NCI-H345 (cell line): ENCODE measurements at regions not wholly inside any gene's neighbourhood (a gene's known extent, or its start where the extent isn't known, plus 50 kb on each side); places are given as distances from the start of the nearest gene placed in this dataset.

Experiments
- DNase-seq: peaks from one replicate; lab custom pipeline; 2025; lab: John Stamatoyannopoulos, UW

DNA sequence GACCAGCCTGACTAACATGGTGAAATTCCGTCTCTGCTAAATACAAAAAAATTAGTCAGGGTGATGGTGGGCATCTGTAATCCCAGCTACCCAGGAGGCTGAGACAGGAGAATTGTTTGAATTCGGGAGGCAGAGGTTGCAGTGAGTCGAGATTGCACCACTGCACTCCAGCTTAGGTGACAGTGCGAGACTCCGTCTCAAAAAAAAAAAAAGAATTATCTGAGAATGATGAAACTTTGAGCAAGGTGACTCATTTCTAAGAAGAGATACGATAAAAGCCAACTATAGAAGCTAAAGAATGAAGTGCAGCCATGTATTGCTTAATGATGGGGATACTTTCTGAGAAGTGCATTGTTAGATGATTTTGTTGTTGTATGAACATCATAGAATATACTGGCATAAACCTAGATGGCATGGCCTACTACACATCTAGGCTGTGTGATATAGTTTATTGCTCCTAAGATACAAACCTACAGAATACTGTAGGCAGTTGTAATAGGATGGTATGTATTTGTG is 64.7 kb downstream of the SNRPE start:
- DNase-seq = no peak

DNA sequence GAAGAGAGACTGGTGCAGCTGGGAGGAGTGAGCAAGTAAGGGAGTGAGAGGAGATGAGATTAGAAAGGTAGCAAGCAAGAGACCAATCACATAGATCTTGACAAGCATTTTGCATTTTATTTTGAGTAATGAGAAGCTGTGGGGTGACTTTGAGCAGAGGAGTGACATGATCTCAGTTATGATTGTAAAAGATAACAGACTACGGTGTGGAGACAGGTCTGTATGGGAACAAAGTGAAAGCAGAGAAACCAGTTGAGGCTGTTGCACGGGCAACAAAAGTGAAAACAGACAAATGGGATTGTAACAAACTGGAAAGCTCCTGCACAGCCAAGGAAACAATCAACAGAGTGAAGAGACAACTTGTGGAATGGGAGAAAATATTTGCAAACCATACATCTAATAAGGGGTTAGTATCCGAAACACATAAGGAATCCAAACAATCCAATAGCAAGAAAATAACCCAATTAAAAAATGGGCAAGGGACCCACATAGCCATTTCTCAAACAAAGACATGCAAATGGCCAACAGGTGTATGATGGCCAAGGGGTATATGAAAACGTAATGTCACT is 68.4 kb downstream of the SNRPE start:
- DNase-seq = no peak

DNA sequence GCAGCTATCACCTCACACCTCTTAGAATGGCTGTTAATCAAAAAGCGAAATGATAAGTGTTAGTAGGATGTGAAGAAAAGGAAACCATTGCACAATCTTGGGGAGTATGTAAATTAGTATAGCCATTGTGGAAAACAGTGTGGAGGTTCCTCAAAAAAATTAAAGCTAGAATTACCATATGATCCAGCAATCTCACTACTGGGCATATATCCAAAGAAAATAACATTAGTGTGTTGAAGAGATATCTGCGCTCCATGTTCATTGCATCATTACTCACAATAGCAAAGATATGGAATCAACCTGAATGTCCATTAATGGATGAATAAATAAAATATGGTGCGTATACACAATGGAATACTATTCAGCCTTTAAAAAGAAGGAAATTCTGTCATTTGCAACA is 68.9 kb downstream of the SNRPE start:
- DNase-seq = no peak

DNA sequence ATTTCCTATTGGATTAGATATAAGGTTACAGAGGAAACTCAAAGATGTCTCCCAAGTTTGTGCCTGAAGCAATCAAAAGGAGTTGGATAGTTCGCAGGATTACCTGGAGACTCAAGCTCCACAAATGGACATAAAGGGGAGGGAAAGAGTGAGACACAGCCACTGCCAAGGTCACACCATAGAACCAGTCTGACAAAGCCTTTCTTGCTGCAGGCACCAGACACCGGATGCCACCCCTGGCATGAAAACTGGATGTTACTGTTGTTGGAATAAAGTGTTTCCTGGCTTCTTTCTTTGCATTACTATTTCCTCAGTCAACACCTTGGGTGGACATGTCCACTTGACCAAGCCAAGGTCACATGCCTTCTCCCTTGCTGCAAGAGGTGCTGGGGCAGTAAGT is 70.6 kb downstream of the SNRPE start:
- DNase-seq = no peak

DNA sequence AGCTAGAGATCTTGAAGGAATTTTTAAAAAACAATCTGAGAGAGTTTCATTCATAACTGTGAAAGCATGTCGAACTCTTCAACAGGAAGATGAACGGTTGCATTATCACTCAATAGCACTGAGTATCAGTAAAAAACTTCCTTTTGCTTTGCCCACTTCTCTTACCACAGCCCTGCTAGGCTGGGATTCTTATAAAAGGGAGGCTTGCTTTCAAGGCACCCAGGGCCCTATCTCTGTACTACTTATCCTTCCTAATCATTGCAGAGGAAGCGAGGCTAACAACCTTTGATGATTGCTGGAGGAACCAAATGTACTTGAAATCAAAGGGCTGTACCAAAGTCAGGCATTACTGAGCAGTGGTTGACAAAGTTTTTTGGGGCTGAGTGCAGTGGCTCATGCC is 71.2 kb downstream of the SNRPE start:
- DNase-seq = no peak

DNA sequence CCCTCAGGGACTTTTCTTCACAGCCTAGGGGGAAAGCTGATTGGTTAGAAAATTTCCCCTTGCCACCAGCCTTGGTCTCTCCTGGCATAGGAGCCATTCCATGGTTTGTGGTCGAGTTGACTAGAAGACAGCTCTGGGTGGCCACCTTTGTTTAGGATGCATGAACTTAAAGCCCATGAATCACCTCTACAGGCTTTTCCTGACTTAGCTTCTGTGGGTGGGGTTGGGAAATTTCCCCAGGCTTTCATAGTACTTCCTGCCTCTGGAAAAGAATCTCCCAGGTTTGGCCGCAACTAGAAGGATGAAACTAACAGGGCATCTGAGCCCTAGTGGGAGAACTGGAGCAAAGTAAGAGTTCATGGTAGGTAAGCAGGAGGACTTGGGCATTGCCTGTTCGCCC is 72.6 kb downstream of the SNRPE start:
- no peak for DNase-seq

DNA sequence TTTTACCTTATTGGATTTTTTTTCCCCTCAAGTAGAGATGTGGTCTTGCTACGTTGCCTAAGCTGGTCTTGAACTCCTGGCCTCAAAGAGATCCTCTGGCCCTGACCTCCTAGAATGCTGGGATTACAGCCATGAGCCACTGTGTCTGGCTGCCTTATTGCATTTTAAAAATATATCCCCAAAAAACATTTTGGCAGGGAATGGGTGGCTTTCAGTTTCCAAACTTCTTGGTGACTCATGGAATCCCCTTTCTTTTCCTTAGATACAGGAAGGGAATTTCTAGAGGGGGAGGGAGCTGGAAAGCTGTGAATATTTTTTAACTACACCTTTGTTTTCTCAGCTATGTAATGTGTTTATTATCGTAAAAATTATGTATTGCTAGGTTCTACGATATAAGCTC is 73.3 kb downstream of the SNRPE start:
- no peak for DNase-seq

DNA sequence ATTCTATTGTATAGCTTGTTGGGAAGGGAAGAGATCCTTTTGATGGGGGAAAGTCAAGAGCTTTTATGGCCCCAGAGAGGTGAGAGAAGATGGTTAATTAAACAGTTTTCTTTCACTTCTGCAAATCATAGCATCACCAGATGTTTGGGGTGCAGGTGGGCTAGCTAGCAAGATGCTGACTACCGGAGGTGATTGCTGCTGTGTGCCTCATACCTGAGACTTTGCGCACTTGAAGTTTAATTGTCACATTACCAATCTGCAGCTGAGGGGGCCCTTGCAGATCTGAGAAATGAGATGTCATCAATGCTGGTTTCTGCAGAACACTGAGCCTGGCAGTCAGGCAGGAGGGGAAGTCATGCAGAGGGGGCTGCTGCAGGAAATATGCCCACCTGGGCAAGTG is 73.9 kb downstream of the SNRPE start:
- DNase-seq = no peak

DNA sequence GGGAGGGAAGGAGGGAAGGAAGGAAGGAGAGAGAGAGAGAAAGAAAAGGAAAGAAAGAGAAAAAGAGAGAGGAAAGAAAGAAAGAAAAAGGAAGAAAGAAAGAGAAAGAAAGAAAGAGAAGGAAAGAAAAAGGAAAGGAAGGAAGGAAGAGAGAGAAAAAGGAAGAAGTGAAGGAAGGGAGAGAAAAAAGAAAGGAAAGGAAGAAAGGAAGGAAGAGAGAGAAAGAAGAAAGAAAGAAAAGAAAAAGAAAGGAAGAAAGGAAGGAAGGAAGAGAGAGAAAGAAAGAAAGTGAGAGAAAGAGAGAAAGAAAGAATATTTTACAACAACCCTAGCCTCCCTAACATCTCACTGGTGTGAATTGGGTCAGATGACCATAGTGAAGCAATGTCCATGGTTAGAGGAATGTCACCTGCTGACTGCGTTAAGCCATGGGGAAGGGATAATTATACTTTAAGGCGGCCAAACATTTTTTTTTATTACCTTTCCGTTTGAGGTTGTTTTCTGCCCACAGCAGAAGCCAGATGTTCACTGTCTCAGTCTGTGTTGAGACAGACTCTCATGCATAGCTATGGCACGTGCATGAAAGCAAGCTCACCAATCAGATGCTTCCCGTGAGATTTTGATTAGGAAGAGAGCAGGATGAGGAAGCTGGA is 76.4 kb downstream of the SNRPE start:
- no peak for DNase-seq

DNA sequence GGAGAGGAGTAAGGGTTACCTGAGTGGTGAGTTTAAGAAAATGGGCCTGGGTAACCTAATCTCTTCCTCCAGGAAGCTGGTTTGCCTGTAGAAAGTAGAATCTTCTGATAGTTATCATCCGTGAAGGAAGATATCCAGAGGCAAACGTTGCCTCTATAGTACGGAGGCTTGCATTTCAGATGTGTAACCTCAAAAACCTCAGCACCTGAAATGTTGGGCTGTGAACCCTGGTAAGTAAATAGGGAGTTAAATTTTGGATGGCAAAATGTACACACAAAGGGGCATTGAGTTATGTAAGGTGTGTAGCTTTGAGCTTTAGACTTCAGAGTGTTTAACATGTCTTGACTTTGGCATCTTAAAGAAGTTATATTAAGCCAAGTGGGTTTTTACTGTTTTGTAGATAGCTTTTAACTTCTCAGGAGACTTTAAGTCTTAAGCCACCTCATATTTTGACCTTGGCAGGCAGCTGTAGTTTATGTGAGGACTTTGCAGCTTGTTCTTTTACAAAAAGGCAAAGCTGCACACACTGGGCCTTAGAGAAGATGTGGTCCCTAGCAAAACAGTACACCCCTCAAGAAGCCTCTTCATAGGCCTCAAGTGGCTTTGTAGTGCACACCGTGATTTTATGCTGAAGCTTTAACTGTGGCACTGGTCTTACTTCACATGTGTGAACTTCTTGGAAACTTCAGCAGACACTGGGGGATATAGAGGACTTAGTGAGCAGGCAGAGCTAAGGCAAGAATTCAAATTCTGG is 83.4 kb downstream of the SNRPE start:
- no peak for DNase-seq

DNA sequence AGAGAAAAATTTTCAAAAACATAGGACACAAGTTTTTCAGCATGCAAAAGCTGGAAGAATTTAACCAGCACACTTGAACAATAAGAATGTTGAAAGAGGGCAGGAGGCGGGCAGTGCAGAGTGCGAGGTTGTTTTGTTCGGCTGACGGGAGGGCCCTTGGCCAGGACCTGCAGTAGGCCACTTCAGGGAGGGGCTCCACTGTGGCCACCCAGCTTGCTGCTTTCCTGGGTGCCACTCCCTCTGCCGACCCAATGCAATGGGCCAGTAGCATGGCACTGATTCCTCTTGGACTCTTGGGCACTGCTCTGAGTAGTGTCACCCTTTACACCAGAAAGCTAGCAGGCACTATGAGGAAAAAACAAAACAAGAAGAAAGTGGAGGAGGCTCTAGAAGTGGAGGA is 92.9 kb downstream of the SNRPE start:
- DNase-seq = no peak

DNA sequence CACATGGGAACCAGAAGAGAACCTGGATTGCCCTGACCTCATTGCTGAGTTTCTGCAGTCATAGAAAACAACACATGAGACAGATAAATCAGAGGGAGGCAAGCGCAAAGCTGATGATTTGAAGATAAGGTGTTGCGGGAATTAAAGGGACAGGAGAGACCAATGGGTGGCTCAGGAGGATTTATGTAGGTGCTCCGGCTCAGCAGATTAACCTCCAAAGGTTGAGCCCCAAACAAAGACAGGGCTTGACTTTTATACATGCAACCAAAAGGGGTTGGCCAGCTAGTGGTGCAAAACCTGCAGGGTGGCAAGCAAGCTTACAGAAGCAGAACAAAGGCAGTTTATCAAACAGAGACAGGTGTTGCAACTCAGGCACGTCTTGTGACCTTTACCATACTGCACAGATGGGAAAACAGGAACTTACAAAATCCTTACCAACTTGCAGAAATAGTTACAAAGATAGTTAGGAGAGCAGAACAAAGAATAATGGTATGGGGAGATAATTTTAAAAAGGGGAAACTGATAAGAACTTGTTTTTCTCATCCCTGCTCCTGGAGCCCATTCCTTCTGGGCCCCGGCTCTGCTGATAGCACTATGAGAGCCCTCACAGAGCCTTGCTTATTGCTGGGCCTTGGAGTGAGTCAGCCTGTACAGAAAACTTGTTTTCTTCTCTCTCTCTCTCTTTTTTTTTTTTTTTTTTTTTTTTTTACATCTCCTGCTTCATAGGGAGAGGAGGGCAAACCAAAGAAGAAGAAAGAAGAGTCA is 93.6 kb downstream of the SNRPE start:
- no peak for DNase-seq

DNA sequence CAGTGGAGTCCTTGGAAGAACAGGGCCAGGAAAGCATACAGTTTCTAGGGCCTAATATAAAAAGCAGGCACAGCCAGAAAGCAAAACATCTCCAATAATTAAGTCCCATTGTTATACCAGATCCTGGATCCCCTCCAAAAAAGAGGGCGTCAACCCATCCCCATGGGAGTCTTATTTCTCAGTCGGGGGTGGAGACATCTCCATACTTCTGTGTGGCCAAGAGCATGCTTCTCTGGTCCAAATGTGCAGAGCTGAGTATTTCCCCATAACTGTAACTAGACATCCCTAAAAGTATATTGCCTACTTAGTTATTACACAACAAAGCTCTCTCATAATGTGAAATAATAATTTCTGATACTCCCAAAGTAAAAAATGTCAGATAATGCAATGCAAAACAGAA is 104.2 kb upstream of the SOX13 start:
- DNase-seq = no peak

DNA sequence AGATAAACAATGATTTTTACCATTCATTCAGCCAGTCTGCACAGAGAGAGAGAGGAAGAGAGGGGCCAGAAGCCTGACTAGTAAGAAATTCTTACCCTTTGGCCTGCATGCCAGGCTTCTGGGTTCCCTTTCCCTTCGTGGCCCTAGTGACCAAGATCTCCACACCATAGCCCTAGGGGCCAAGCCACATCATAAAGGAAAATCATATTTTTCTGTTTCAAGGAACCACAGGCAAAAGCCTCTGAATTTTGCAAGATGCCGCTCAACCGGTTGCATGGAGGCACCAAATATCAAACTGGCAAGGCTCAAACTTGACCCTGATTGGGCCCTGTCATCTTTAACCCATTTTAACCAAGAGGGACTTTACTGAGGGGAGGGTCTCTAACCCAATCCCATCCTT is 103.1 kb upstream of the SOX13 start:
- DNase-seq = no peak

DNA sequence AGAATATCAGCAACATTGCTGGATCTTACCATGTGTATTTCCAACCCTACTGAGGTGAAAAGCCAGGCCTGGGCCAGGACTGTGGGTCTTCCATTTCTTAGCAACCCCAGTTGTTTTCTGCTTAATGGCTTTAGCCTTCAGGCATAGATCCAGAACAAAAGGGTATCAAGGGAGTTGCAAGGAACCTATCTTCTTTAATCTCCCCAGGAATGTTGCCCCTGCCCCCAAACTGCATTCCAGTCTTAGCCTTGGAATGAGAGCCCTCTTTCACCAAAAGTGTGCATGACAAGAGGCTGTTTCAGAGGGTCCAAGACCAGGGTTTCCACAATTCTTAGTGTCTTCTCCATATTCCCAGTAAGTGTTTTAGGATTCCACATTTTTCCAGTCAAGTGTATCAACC is 87.9 kb upstream of the SOX13 start:
- no peak for DNase-seq

DNA sequence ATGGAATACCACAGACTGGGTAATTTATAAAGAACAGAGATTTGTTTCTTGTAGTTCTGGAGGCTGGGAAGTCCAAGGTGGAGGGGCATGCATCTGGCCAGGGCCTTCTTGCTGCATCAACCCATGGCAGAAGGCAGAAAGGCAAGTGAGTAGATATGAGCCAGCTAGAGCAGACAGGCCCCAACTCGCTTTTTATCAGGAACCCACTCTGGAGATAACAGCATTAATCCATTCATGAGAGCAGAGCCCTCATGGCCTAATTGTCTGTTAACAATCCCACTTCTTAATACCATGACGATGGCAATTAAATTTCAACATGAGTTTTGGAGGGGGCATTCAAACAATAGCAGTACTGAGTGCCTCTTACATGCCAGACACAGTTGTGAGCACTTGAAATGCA is 87.2 kb upstream of the SOX13 start:
- peak; percentile 14 for DNase-seq

DNA sequence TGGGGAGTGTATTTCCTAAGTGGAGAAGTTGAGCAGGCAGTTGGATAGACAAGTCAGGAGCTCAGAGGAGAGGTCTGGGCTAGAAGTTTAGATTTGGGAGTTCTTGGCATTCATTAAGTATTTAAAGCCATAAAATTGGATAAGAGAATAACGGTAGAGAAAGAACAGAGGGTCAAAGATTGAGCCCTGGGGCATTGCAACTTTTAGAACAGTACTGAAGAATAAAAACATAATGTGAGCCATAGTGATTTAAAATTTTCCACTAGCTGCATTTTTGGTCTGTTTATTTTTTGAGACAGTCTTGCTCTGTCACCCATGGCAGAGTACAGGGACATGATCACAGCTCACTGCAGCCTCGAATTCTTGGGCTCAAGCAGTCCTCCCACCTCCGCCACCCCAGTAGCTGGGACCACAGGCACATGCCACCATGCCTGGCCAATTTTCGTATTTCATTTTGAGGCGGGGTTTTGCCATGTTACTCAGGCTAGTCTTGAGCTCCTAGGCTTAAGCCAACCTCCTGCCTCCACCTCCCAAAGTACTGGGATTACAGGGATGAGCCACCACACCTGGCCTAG is 85.9 kb upstream of the SOX13 start:
- DNase-seq = no peak

DNA sequence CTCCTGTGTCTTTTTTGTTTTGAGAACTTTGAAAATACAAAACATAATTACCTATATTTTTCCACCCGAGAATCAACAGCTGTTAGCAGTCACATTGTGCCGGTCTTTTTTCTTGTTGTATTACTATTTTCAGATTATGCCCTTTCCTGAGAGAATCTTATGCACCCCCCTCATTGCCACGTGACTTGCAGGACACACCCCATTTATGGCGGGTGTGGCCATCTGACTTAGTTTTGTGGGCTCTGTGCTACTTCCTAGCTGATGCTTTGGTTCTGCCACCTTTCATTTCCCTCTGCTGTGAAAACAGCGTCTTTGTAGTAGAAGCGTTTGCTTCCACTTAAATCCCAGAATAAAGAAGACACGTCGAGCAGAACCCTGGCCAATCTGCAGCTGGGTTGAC is 82.8 kb upstream of the SOX13 start:
- DNase-seq = no peak

DNA sequence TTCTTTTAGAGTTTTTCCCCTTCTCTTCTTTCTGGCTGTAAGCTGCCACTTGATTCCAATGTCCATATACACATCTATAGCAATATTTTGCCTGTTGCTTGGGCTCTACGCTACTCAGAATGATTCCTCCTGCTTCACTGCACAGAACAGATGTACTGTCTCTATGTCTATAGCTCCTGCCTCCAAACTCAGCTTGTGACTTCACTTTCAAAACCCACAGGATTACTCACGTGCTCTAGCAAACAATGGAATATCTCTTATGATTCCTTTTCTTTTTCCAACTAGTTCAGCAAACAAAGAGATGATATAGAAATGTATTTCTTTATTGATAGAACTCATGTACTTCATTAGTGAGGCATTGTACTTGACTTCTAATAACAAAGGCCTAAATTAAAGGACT is 80.5 kb upstream of the SOX13 start:
- no peak for DNase-seq

DNA sequence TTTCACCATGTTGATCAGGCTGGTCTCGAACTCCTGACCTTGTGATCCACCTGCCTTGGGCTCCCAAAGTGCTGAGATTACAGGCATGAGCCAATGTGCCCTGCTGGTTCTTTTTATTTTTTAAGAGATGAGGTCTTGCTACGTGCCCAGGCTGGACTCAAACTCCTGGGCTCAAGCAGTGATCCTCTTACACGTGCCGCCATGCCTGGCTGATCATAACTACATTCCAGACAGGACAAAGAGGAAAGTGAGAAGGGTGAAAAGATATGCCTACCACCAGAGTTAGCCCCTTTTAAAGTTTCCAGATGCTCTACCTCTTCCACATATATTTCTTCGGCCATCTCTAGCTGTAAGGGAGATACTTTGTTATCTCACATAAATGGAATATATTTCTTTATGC is 79.7 kb upstream of the SOX13 start:
- no peak for DNase-seq

DNA sequence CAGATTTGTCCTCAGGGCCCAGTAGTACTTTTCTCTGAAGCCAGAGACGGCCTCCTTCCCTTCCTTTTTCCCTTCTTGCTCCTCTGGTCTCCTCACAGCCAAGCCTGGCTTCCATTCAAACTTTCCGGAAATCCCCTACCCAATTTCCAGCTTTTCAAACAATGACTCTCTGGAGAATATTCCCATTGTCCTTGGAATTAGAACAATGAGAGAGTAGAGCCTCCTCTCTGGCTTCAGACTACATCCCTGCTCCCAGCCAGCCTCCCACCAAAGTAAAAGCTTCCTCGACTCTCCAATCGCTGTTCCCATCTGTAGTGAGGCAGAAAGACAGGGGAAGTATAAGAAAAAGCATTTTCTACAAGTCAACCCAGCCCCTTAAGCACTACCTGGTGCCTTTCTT is 77.7 kb upstream of the SOX13 start:
- DNase-seq = no peak

DNA sequence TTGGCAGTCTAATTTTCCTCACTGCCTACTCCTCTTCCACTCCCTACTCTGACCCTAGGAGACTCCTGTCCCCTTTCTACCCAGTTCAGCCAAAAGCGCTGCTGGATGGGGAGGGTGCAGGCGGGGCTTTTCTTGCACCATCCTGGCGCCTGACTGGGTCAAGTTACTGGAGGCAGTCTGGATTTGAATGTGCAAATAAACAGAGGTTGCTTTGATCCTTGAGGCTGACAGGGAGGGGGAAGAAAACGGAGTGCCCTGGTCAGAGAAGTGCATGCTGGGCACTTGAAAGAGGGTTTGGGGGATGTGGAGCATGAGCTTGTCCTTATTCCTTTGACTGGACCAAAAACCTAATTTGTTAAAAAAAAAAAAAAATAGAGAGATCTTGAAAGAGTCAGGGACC is 76.8 kb upstream of the SOX13 start:
- peak; percentile 71 for DNase-seq
